Neural cell (in vitro differentiated cells): ENCODE measurements at regions not wholly inside any gene's neighbourhood (a gene's known extent, or its start where the extent isn't known, plus 50 kb on each side); places are given as distances from the start of the nearest gene placed in this dataset.

Experiments used
- H2AFZ ChIP-seq: fragments of 200-600, 300-800 bp; sonication (generic), shearing (Covaris generic); 2 replicates; pipeline ENCODE4 v1.6.0; 2014; ENCODE audit warnings: low read depth, mild to moderate bottlenecking, antibody characterized with exemption, low read length, moderate library complexity
- H3F3A ChIP-seq: fragments of 200-600 bp; shearing (Covaris generic); 2 replicates; pipeline ENCODE4 v1.6.1; 2016; ENCODE audit warnings: mild to moderate bottlenecking, moderate library complexity, mixed read lengths, antibody characterized with exemption, low read length; ENCODE audit not compliant: insufficient read depth, poor library complexity, severe bottlenecking
- H3K27ac ChIP-seq: fragments of 200-600, 300-800 bp; sonication (generic), shearing (Covaris generic); 2 replicates; pipeline ENCODE4 v1.5.1; 2014; ENCODE audit warnings: mild to moderate bottlenecking, low read length, moderate library complexity
- H3K27me3 ChIP-seq: fragments of 300-800, 200-600 bp; sonication (generic), shearing (Covaris generic); 2 replicates; pipeline ENCODE4 v1.6.0; 2014; ENCODE audit warnings: mild to moderate bottlenecking, low read depth, low read length, moderate library complexity; ENCODE audit not compliant: insufficient read depth
- H3K36me3 ChIP-seq: fragments of 300-800, 200-600 bp; sonication (generic), shearing (Covaris generic); 2 replicates; pipeline ENCODE4 v1.5.1; 2014; ENCODE audit warnings: mild to moderate bottlenecking, antibody characterized with exemption, low read length, moderate library complexity; ENCODE audit not compliant: insufficient read depth
- H3K4me2 ChIP-seq: fragments of 300-800, 200-600 bp; sonication (generic), shearing (Covaris generic); 2 replicates; pipeline ENCODE4 v1.6.0; 2014; ENCODE audit warnings: mild to moderate bottlenecking, low read length
- H3K4me3 ChIP-seq: fragments of 300-800, 200-600 bp; sonication (generic), shearing (Covaris generic); 2 replicates; pipeline ENCODE4 v1.5.1; 2014; ENCODE audit warnings: mild to moderate bottlenecking, low read length, moderate library complexity
- H3K79me2 ChIP-seq: fragments of 200-600 bp; shearing (Covaris generic); replicated peaks from 2 replicates; pipeline ENCODE4 v1.6.0; 2014; ENCODE audit warnings: mild to moderate bottlenecking, low read length, moderate library complexity; ENCODE audit not compliant: insufficient read depth
- H3K9ac ChIP-seq: fragments of 300-800, 200-600 bp; sonication (generic), shearing (Covaris generic); 2 replicates; pipeline ENCODE4 v1.6.1; 2016; ENCODE audit warnings: mild to moderate bottlenecking, low read length, mixed read lengths
- H3K9me2 ChIP-seq: fragments of 200-600 bp; shearing (Covaris generic); 2 replicates; pipeline ENCODE4 v1.6.1; 2016; ENCODE audit warnings: mild to moderate bottlenecking, low read length, mixed read lengths; ENCODE audit not compliant: insufficient read depth
- H3K9me3 ChIP-seq: fragments of 200-600, 300-800 bp; sonication (generic), shearing (Covaris generic); 2 replicates; pipeline ENCODE4 v1.6.1; 2016; ENCODE audit warnings: mild to moderate bottlenecking, mixed run types, low read length, moderate library complexity, mixed read lengths
- H4K20me1 ChIP-seq: fragments of 200-600 bp; shearing (Covaris generic); 2 replicates; pipeline ENCODE4 v1.6.1; 2016; ENCODE audit warnings: mild to moderate bottlenecking, mixed run types; ENCODE audit not compliant: insufficient read depth
- EP300 ChIP-seq: fragments of 450-650 bp; conservative IDR thresholded peaks from 2 replicates; pipeline ENCODE4 v1.6.1; 2014; ENCODE audit warnings: antibody characterized with exemption, mild to moderate bottlenecking, moderate library complexity; ENCODE audit not compliant: poor library complexity, severe bottlenecking
- EZH2 ChIP-seq: fragments of 200-600, 300-800 bp; shearing (Covaris generic), sonication (generic); IDR thresholded peaks from 2 replicates; pipeline ENCODE4 v1.6.1; 2014; ENCODE audit warnings: antibody characterized with exemption, low read length, borderline replicate concordance, mild to moderate bottlenecking; ENCODE audit not compliant: insufficient read depth, poor library complexity, severe bottlenecking
- MXI1 ChIP-seq: fragments of 450-650 bp; conservative IDR thresholded peaks from 2 replicates; pipeline ENCODE4 v1.6.1; 2014; ENCODE audit warnings: antibody characterized with exemption, mild to moderate bottlenecking; ENCODE audit not compliant: poor library complexity, severe bottlenecking
- POLR2AphosphoS5 ChIP-seq: IDR thresholded peaks from 2 replicates; pipeline ENCODE4 v1.6.1; 2012
- RAD21 ChIP-seq: fragments of 450-650 bp; conservative IDR thresholded peaks from 2 replicates; pipeline ENCODE4 v1.6.1; 2014; ENCODE audit warnings: antibody characterized with exemption, mild to moderate bottlenecking, moderate library complexity
- SMC3 ChIP-seq: fragments of 450-650 bp; conservative IDR thresholded peaks from 2 replicates; pipeline ENCODE4 v1.6.1; 2014; ENCODE audit warnings: antibody characterized with exemption, mild to moderate bottlenecking, moderate library complexity; ENCODE audit not compliant: poor library complexity
- TAF1 ChIP-seq: IDR thresholded peaks from 2 replicates; pipeline ENCODE4 v1.6.1; 2012; ENCODE audit warnings: low read depth
- small RNA-seq, 3 experiments: library from RNA; depleted of rRNA; stranded (forward); fragments of <200 nt; gene quantifications; one replicate each; pipeline ENCODE3, GENCODE V24; 2012
- TF ChIP-seq, protein P1 (sequence below): IDR thresholded peaks from 2 replicates; pipeline ENCODE4 v1.6.1; 2012; ENCODE audit warnings: borderline replicate concordance
- TF ChIP-seq, protein P2 (sequence below): fragments of 450-650 bp; IDR thresholded peaks from 2 replicates; pipeline ENCODE4 v1.5.1; 2014; ENCODE audit warnings: antibody characterized with exemption, mild to moderate bottlenecking, moderate library complexity; ENCODE audit not compliant: poor library complexity, severe bottlenecking

DNA sequence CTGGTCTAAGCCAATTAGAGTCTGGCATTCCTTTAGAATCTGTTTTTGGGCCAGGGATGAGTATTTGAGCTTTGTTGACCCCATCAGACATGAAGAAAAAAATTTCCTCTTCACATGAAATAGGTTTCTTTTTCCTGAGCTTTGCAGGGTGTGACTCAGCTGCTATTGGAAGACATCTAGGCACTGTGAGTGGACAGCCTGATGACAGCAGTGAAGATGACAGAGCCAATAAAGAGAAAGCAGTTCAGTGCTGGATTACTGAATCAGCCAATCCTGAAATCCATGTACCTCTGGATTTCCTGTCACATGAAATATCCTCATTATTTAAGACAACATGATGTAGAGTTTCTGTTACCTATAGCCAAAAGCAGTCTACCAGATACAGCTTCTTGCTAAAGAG is 51.3 kb upstream of the GRIA1 start:
- Histone ChIP-seq H3K27ac (no peak overlapping the region), H3K36me3 (no peaks in the 10 kb centered on the region), H3K4me3 (no peak overlapping the region), H3K9me3 (no peaks in the 10 kb centered on the region), H4K20me1 (no peaks in the 10 kb centered on the region), H3K9ac (no peak overlapping the region), H3K9me2 (no peaks in the 10 kb centered on the region), H3K27me3 (no peaks in the 10 kb centered on the region), H2AFZ (no peak overlapping the region), H3K4me2 (no peak overlapping the region), H3F3A (no peaks in the 10 kb centered on the region), H3K79me2 (no peaks in the 10 kb centered on the region)
- no peak for TF ChIP-seq EP300
- TF ChIP-seq EZH2, result no peak
- TF ChIP-seq POLR2AphosphoS5, result no peak
- TF ChIP-seq, protein P1, sequence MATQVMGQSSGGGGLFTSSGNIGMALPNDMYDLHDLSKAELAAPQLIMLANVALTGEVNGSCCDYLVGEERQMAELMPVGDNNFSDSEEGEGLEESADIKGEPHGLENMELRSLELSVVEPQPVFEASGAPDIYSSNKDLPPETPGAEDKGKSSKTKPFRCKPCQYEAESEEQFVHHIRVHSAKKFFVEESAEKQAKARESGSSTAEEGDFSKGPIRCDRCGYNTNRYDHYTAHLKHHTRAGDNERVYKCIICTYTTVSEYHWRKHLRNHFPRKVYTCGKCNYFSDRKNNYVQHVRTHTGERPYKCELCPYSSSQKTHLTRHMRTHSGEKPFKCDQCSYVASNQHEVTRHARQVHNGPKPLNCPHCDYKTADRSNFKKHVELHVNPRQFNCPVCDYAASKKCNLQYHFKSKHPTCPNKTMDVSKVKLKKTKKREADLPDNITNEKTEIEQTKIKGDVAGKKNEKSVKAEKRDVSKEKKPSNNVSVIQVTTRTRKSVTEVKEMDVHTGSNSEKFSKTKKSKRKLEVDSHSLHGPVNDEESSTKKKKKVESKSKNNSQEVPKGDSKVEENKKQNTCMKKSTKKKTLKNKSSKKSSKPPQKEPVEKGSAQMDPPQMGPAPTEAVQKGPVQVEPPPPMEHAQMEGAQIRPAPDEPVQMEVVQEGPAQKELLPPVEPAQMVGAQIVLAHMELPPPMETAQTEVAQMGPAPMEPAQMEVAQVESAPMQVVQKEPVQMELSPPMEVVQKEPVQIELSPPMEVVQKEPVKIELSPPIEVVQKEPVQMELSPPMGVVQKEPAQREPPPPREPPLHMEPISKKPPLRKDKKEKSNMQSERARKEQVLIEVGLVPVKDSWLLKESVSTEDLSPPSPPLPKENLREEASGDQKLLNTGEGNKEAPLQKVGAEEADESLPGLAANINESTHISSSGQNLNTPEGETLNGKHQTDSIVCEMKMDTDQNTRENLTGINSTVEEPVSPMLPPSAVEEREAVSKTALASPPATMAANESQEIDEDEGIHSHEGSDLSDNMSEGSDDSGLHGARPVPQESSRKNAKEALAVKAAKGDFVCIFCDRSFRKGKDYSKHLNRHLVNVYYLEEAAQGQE, result no peak
- TF ChIP-seq SMC3, result no peak
- TF ChIP-seq RAD21, result no peak
- TF ChIP-seq MXI1, result no peak
- no peak for TF ChIP-seq TAF1
- TF ChIP-seq, protein P2, sequence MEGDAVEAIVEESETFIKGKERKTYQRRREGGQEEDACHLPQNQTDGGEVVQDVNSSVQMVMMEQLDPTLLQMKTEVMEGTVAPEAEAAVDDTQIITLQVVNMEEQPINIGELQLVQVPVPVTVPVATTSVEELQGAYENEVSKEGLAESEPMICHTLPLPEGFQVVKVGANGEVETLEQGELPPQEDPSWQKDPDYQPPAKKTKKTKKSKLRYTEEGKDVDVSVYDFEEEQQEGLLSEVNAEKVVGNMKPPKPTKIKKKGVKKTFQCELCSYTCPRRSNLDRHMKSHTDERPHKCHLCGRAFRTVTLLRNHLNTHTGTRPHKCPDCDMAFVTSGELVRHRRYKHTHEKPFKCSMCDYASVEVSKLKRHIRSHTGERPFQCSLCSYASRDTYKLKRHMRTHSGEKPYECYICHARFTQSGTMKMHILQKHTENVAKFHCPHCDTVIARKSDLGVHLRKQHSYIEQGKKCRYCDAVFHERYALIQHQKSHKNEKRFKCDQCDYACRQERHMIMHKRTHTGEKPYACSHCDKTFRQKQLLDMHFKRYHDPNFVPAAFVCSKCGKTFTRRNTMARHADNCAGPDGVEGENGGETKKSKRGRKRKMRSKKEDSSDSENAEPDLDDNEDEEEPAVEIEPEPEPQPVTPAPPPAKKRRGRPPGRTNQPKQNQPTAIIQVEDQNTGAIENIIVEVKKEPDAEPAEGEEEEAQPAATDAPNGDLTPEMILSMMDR, result no peak

Small RNA genes lying in the stretch of these regions (small RNA-seq; reads per million reads assigned to genes)
- 0 reads per million in 3 experiments for gene AC008571.1
